GM12864 (cell line): ENCODE measurements at regions not wholly inside any gene's neighbourhood (a gene's known extent, or its start where the extent isn't known, plus 50 kb on each side); places are given as distances from the start of the nearest gene placed in this dataset.

ENCODE experiments used
- DNase-seq: peaks from one replicate; pipeline ENCODE4 v3.0.0-alpha.2; 2011; ENCODE audit warnings: low read depth
- H3K4me3 ChIP-seq: 2 replicates; pipeline ENCODE4 v1.5.1; 2011; ENCODE audit warnings: mild to moderate bottlenecking, low read depth, low read length, control low read depth
- TF ChIP-seq, protein P1 (sequence below): IDR thresholded peaks from 2 replicates; pipeline ENCODE4 v1.5.1; 2011; ENCODE audit warnings: low read depth, mild to moderate bottlenecking, moderate library complexity, low read length, control low read depth, inconsistent platforms; ENCODE audit errors: missing control alignments

DNA sequence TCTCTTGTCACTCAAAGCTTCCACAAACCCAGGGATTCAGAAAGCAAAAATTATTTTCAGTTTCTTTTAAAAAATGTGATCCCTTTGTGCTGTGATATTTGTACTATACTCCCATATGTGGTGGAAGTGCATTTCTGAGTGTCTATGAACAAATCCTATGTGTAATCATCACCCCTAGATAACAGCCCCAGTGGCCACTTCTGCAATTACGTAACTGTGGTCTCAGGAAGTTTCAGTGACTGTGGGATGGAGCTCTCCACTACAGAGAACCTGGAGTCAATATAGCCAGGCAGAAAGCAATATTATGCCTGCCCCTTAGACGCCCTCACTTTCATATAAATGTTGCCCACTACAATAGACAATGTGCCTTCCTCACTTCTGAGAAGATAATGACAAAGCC is 1101.7 kb upstream of the GHITM start:
- TF ChIP-seq, protein P1, sequence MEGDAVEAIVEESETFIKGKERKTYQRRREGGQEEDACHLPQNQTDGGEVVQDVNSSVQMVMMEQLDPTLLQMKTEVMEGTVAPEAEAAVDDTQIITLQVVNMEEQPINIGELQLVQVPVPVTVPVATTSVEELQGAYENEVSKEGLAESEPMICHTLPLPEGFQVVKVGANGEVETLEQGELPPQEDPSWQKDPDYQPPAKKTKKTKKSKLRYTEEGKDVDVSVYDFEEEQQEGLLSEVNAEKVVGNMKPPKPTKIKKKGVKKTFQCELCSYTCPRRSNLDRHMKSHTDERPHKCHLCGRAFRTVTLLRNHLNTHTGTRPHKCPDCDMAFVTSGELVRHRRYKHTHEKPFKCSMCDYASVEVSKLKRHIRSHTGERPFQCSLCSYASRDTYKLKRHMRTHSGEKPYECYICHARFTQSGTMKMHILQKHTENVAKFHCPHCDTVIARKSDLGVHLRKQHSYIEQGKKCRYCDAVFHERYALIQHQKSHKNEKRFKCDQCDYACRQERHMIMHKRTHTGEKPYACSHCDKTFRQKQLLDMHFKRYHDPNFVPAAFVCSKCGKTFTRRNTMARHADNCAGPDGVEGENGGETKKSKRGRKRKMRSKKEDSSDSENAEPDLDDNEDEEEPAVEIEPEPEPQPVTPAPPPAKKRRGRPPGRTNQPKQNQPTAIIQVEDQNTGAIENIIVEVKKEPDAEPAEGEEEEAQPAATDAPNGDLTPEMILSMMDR: no peak
- no peak overlapping the region for H3K4me3 ChIP-seq
- DNase-seq: no peak

DNA sequence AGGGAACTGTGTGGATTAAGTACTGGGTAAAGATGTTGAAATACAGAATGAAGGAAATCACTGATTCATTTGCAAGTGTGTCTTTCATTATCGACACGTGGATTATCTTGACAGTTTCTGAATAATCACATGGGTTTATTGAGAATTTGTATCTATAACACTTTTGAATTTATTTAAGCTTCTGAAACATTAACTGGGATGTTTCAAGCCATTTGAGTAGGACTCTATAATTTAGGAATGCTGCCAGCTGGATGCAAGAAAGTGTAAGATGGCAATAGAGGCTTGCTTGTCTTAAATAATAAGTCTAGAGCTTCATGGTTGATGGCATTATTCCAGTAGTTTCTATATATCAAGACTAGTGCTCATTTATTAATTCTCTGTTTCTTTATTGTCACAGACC is 1100.7 kb upstream of the GHITM start:
- TF ChIP-seq, protein P1: no peak
- H3K4me3 ChIP-seq: no peak overlapping the region
- no peak for DNase-seq

DNA sequence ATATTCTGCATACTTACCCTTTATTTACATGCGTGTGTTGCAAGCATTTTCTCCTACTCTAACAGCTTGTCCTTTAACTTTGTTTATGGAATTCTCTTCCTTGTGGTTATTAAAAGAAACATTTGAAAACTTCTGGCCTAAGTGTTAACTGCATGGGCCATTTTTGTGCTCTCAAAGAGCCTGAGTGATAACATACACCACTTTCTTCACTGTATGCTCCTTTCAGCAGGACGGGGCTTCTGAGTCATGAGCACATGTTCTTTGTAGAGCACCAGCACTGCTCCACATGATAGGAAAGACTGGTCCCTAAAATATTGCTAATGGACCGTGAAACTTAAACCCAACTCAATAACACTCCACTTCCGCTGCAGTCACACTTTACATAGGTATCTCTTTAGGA is 1093.6 kb upstream of the GHITM start:
- DNase-seq: no peak
- TF ChIP-seq, protein P1: no peak

DNA sequence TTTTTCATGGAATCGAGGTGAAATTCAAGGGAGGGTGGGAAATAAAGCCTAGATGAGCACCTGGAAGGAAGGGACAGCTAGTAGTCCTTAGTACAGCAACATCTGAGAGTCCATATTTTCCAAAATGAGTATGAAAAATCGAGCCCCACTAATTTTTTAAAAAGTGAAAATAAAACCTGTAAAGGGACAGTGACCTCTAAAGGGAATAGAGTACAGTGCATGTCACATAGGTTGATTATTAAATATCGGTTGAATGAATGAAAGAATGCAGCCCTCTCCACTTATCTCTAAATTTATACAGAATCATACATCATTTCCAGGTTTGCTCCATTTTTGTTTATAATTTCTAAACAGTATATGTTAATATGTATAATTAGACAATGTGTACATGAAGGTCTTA is 1088.5 kb upstream of the GHITM start:
- no peak for DNase-seq
- H3K4me3 ChIP-seq: no peak overlapping the region
- TF ChIP-seq, protein P1: no peak

More for the DNA sequence above, 1093.6 kb upstream of the GHITM start:
- no peak overlapping the region for H3K4me3 ChIP-seq

DNA sequence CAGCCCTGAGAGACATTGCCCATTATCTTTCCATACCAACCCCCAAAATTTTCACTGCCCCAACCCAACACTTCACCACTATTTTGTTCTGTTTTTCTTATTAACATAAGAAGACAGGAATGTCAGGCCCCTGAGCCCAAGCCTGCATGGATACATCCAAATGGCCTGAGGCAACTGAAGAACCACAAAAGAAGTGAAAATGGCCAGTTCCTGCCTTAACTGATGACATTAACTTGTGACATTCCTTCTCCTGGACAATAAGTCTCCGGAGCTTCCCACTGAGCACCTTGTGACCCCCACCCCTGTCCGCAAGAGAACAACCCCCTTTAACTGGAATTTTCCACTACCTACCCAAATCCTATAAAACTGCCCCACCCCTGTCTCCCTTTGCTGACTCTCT is 1076.4 kb upstream of the GHITM start:
- no peak for DNase-seq
- H3K4me3 ChIP-seq: no peak overlapping the region
- TF ChIP-seq, protein P1: no peak

DNA sequence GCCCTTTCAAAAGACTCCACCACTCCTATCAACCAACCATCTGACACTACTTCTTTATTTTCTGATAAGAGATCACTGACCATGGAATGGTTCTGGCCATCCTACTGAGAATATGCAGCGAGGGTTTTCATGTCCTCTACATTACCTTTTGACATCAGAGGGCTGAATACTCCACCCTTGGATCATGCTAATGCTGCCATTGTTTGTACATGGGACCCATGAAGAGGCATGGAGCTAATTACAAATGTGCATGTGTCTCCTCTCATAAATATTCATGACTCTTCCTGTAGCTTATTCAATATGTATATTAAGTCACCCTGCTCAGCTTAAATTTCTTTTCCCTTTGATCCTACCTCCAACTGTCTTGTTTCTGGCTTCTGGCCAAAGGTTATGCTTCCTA is 1065.8 kb upstream of the GHITM start:
- no peak for DNase-seq
- TF ChIP-seq, protein P1: no peak
- H3K4me3 ChIP-seq: no peak overlapping the region

DNA sequence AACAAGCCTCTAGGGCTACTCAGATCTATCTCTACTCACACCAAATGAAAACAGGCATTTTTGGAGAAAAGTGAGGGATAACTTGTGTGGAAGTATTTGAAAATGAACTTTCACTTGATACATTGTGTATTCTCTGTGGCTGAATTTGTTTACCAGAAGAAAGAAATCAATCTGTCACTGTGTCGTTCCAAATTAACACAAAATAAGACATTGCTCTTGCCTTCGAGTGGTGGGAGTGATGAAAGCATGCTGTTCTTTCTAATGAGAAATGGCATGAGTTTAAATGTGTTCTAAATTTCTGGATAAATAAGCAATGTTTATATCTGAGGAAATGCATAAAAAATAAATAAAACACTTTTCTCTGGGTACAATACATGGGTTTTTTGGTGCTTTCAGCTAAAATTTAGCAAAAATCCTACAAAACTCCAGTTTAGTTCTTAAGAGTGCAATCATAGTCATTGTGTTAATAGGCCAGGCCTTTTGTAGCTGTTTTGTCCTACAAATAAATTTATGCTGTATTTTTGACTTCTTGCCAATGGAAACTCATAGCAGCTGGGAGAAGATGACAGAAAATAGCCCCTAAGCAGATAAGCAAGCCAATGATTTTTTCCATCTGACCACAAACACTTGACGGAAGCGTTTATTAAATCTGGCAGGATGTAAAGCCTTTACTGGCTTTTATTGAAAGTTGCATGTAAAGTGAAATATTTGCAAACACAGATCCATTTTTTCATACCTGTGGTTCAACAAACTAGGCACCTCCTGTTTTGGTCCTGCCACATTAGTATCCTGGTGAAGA is 1064.1 kb upstream of the GHITM start:
- DNase-seq: no peak

More for the DNA sequence above, 1064.1 kb upstream of the GHITM start:
- TF ChIP-seq, protein P1: no peak
- H3K4me3 ChIP-seq: no peak overlapping the region
